Endodermal cell (in vitro differentiated cells): ENCODE measurements at regions not wholly inside any gene's neighbourhood (a gene's known extent, or its start where the extent isn't known, plus 50 kb on each side); places are given as distances from the start of the nearest gene placed in this dataset.

Source experiments
- DNase-seq: peaks from one replicate; pipeline ENCODE4 v3.0.0-alpha.2; 2017
- H3K27ac ChIP-seq: 2 replicates; pipeline ENCODE4 v1.5.1; 2013; ENCODE audit warnings: mild to moderate bottlenecking, low read depth, low read length, moderate library complexity
- H3K27me3 ChIP-seq: 2 replicates; pipeline ENCODE4 v1.6.1; 2013; ENCODE audit warnings: mild to moderate bottlenecking, low read length, moderate library complexity; ENCODE audit not compliant: insufficient read depth, control insufficient read depth, poor library complexity, severe bottlenecking
- H3K36me3 ChIP-seq: 2 replicates; pipeline ENCODE4 v1.7.0; 2013; ENCODE audit warnings: mild to moderate bottlenecking, low read length, moderate library complexity; ENCODE audit not compliant: control insufficient read depth, insufficient read depth
- H3K4me1 ChIP-seq: one replicate; pipeline ENCODE4 v1.7.0; 2013; ENCODE audit warnings: low read length; ENCODE audit not compliant: control insufficient read depth, insufficient read depth
- H3K4me3 ChIP-seq: 2 replicates; pipeline ENCODE4 v1.5.1; 2013; ENCODE audit warnings: mild to moderate bottlenecking, low read length, moderate library complexity
- H3K9ac ChIP-seq: 2 replicates; pipeline ENCODE4 v1.6.1; 2013; ENCODE audit warnings: mild to moderate bottlenecking, low read length, moderate library complexity; ENCODE audit not compliant: poor library complexity, severe bottlenecking; ENCODE audit errors: extremely low read depth
- H3K9me3 ChIP-seq: 2 replicates; pipeline ENCODE4 v1.6.1; 2013; ENCODE audit warnings: mild to moderate bottlenecking, low read length, moderate library complexity; ENCODE audit not compliant: control insufficient read depth
- H3K27ac Mint-ChIP-seq: 2 replicates; pipeline ENCODE4 v1.8.0; 2020; ENCODE audit warnings: mixed read lengths
- H3K27me3 Mint-ChIP-seq: 2 replicates; pipeline ENCODE4 v1.8.0; 2021; ENCODE audit warnings: mild to moderate bottlenecking, mixed read lengths; ENCODE audit not compliant: insufficient read depth
- H3K36me3 Mint-ChIP-seq: 2 replicates; pipeline ENCODE4 v1.8.0; 2020; ENCODE audit warnings: low read depth, mixed read lengths
- H3K4me1 Mint-ChIP-seq: 2 replicates; pipeline ENCODE4 v1.8.0; 2020; ENCODE audit warnings: mixed read lengths
- H3K4me3 Mint-ChIP-seq: 2 replicates; pipeline ENCODE4 v1.8.0; 2020; ENCODE audit warnings: mild to moderate bottlenecking, moderate library complexity, mixed read lengths
- H3K9me3 Mint-ChIP-seq: 2 replicates; pipeline ENCODE4 v1.8.0; 2020; ENCODE audit warnings: mild to moderate bottlenecking, mixed read lengths
- WGBS, 2 experiments: methylation state at CpG; one replicate each; pipeline versions ENCODE4 v1.1.5 to v1.1.7; 2013; ENCODE audit warnings: missing lambda C conversion rate in 2 of 2, mixed read lengths in 1 of 2; ENCODE audit not compliant: insufficient coverage in 1 of 2, insufficient read length in 1 of 2; 5-methylcytosine and 5-hydroxymethylcytosine counted together
- TF ChIP-seq, protein P1 (sequence below): fragments of 200-600 bp; sonication (generic); conservative IDR thresholded peaks from 2 replicates; pipeline ENCODE4 v1.5.0; 2021; ENCODE audit warnings: antibody characterized with exemption, mild to moderate bottlenecking

DNA sequence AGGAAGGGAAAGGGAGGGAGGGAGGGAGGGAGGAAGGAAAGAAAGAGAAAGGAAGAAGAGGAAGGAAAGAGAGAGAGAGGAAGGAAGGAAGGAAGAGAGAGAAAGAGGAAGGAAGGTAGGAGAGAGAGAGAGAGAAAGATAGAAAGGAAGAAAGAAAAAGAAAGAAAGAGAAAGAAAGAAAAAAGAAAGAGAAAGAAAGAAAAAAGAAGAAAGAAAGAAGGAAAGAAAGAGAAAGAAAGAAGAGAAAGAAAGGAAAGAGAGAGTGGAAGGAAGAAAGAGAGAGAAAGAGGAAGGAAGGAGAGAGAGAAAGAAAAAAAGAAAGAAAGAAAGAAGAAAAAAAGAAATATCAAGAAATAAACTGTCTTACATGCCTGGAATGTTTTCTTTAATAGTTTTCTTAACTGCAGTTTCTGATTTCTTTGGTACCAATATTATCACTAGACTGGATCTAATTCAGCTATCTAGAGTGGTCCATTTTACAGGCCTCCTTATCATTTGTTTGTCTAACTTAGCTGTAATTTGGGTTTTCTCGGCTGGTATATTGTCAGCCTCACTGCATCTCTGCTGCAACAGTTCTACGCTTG is 59.6 kb upstream of the MBOAT2 start:
- Mint-ChIP-seq H3K27ac (no peak overlapping the region), H3K27me3 (peaks cover 5% of the 10 kb centered on the region), H3K9me3 (peaks cover 2% of the 10 kb centered on the region), H3K4me1 (no peaks in the 10 kb centered on the region), H3K4me3 (no peak overlapping the region), H3K36me3 (no peaks in the 10 kb centered on the region)
- TF ChIP-seq, protein P1, sequence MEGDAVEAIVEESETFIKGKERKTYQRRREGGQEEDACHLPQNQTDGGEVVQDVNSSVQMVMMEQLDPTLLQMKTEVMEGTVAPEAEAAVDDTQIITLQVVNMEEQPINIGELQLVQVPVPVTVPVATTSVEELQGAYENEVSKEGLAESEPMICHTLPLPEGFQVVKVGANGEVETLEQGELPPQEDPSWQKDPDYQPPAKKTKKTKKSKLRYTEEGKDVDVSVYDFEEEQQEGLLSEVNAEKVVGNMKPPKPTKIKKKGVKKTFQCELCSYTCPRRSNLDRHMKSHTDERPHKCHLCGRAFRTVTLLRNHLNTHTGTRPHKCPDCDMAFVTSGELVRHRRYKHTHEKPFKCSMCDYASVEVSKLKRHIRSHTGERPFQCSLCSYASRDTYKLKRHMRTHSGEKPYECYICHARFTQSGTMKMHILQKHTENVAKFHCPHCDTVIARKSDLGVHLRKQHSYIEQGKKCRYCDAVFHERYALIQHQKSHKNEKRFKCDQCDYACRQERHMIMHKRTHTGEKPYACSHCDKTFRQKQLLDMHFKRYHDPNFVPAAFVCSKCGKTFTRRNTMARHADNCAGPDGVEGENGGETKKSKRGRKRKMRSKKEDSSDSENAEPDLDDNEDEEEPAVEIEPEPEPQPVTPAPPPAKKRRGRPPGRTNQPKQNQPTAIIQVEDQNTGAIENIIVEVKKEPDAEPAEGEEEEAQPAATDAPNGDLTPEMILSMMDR: no peak
- 98 to 100% methylated on average over 1 to 2 of the region's 2 CpGs for WGBS, 2 experiments
- no peaks in the 10 kb centered on the region for H3K27me3 ChIP-seq
- H3K4me3 ChIP-seq: no peak overlapping the region
- no peaks in the 10 kb centered on the region for H3K4me1 ChIP-seq
- no peak overlapping the region for H3K9ac ChIP-seq
- peaks cover 5% of the 10 kb centered on the region for H3K9me3 ChIP-seq
- DNase-seq: no peak
- H3K36me3 ChIP-seq: no peaks in the 10 kb centered on the region
- no peak overlapping the region for H3K27ac ChIP-seq

DNA sequence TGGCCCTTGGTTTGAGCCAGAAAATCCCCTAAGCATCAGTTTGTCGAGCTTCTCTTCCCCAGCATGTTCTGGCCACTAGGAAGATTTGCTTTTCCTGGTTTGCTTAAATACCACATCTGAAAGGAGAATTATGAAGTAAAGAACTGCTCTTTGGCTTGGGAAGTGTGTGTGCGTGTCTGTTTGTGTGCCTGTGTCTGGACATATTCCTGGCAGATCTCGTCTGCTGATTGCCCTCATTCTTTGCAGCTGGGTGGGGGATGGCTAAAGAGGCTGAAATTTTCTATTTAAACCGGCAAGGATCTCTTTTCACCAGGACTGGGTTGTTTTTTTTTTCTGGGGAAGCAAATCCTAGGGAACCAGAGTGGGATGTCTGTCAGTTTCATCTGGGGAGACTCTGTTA is 57.3 kb upstream of the MBOAT2 start:
- Histone ChIP-seq H3K27ac (no peak overlapping the region), H3K4me1 (no peaks in the 10 kb centered on the region), H3K4me3 (no peak overlapping the region), H3K27me3 (no peaks in the 10 kb centered on the region), H3K36me3 (no peaks in the 10 kb centered on the region), H3K9ac (no peak overlapping the region), H3K9me3 (no peaks in the 10 kb centered on the region)
- H3K4me1 Mint-ChIP-seq: no peaks in the 10 kb centered on the region
- DNase-seq: no peak
- no peak overlapping the region for H3K4me3 Mint-ChIP-seq
- H3K27ac Mint-ChIP-seq: no peak overlapping the region
- WGBS, 2 experiments: 92 to 100% methylated on average over 2 to 4 of the region's 4 CpGs
- no peaks in the 10 kb centered on the region for H3K27me3 Mint-ChIP-seq
- TF ChIP-seq, protein P1: no peak
- H3K36me3 Mint-ChIP-seq: no peaks in the 10 kb centered on the region
- H3K9me3 Mint-ChIP-seq: peaks cover 2% of the 10 kb centered on the region

DNA sequence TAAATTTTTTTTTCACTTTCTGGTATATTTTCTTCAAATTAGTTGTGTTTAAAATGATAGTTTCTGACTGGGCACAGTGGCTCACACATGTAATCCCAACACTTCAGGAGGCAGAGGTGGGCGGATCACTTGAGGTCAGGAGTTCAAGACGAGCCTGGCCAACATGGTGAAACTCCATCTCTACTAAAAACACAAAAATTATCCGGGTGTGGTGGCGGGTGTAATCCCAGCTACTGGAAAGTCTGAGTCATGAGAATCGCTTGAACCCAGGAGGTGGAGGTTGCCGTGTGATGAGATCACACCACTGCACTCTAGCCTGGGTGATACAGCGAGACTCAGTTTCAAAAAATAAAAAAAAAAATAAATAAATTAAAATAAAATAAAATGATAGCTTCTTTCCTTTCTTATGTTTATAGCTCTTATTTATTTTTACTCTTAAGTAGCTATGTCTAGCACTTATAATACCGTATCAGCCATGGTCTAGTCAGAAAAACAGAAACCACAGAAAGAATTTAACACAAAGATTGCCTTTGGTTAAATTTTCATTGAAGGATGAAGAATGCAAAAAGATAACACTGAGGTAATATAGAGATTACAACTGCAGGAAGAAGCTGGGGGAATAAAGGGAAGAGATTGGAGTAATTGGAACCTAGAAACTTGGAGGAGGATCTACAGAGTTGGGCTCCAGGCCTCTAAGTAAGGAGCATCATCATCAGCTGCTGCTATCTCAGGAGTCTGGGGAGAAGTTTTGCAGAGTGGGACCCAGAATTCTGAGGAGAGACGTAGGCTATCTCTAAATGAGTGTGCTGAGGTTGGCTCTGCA is 54.7 kb upstream of the MBOAT2 start:
- no peaks in the 10 kb centered on the region for H3K36me3 ChIP-seq
- Mint-ChIP-seq H3K27ac (no peak overlapping the region), H3K36me3 (no peaks in the 10 kb centered on the region), H3K4me1 (no peaks in the 10 kb centered on the region), H3K4me3 (no peak overlapping the region), H3K9me3 (no peaks in the 10 kb centered on the region), H3K27me3 (no peaks in the 10 kb centered on the region)
- 92 to 96% methylated on average over 5 to 8 of the region's 9 CpGs for WGBS, 2 experiments
- no peak for DNase-seq
- H3K4me3 ChIP-seq: no peak overlapping the region
- no peak overlapping the region for H3K9ac ChIP-seq
- peaks cover 4% of the 10 kb centered on the region for H3K9me3 ChIP-seq
- TF ChIP-seq, protein P1: no peak
- H3K4me1 ChIP-seq: no peaks in the 10 kb centered on the region
- H3K27me3 ChIP-seq: no peaks in the 10 kb centered on the region
- H3K27ac ChIP-seq: no peak overlapping the region
